ENCODE measurements at regions not wholly inside any gene's neighbourhood (a gene's known extent, or its start where the extent isn't known, plus 50 kb on each side); places are given as distances from the start of the nearest gene placed in this dataset.

GRCh38 chr5:113660206-113660605 lies 146.7 kb downstream of the YTHDC2 start:
- TF ChIP-seq CTCF (IDR thresholded peaks at IDR 0.05) (no peak), ZFX (IDR thresholded peaks at IDR 0.05; ENCODE audit: borderline replicate concordance) (no peak)
